RWPE2 (cell line): ENCODE measurements at regions not wholly inside any gene's neighbourhood (a gene's known extent, or its start where the extent isn't known, plus 50 kb on each side); places are given as distances from the start of the nearest gene placed in this dataset.

Experiments used
- ATAC-seq: fragments of 200-7000 bp; cut with Tn5 transposase; 3 replicates; pipeline ENCODE4 v1.9.1; 2021; ENCODE audit warnings: low read depth
- DNase-seq: peaks from one replicate; pipeline ENCODE4 v3.0.0-alpha.2; 2020; ENCODE audit warnings: low spot score
- H3K27ac ChIP-seq: fragments of 450-650 bp; 2 replicates; pipeline ENCODE4 v1.5.1; 2017; ENCODE audit warnings: mild to moderate bottlenecking; ENCODE audit not compliant: poor library complexity, severe bottlenecking
- H3K27me3 ChIP-seq: fragments of 250-450 bp; sonication (Bioruptor Pico); 2 replicates; pipeline ENCODE4 v1.5.1; 2021; ENCODE audit warnings: mild to moderate bottlenecking, moderate library complexity; ENCODE audit not compliant: insufficient read depth, poor library complexity, severe bottlenecking
- H3K36me3 ChIP-seq: fragments of 250-450 bp; sonication (Bioruptor Pico); 2 replicates; pipeline ENCODE4 v1.5.1; 2020; ENCODE audit warnings: low read depth, mild to moderate bottlenecking, moderate library complexity
- H3K4me1 ChIP-seq: fragments of 250-450 bp; sonication (Bioruptor Pico); 2 replicates; pipeline ENCODE4 v1.5.1; 2021; ENCODE audit warnings: mild to moderate bottlenecking, moderate library complexity; ENCODE audit not compliant: insufficient read depth, poor library complexity, severe bottlenecking
- H3K4me3 ChIP-seq: fragments of 250-450 bp; sonication (Bioruptor Pico); 2 replicates; pipeline ENCODE4 v1.5.1; 2021; ENCODE audit warnings: mild to moderate bottlenecking, moderate library complexity; ENCODE audit not compliant: severe bottlenecking
- H3K9me3 ChIP-seq: fragments of 250-450 bp; sonication (Bioruptor Pico); 2 replicates; pipeline ENCODE4 v1.5.1; 2021; ENCODE audit warnings: mild to moderate bottlenecking, moderate library complexity; ENCODE audit not compliant: severe bottlenecking
- CTCF ChIP-seq: fragments of 450-650 bp; IDR thresholded peaks from one replicate; pipeline ENCODE4 v1.5.1; 2017; ENCODE audit warnings: mild to moderate bottlenecking, moderate library complexity; ENCODE audit not compliant: poor library complexity, severe bottlenecking

- TF ChIP-seq CTCF = no peak
- Histone ChIP-seq H3K27ac (no peak overlapping the region), H3K4me3 (no peak overlapping the region), H3K27me3 (no peaks in the 10 kb centered on the region), H3K36me3 (no peaks in the 10 kb centered on the region), H3K9me3 (peaks cover 3% of the 10 kb centered on the region), H3K4me1 (no peaks in the 10 kb centered on the region)
- ATAC-seq (no peak), DNase-seq (no peak)
These were observed 716.1 kb downstream of the QKI start for GRCh38 chr6:164130585-164130984.

- Histone ChIP-seq H3K27me3 (no peaks in the 10 kb centered on the region), H3K36me3 (no peaks in the 10 kb centered on the region), H3K9me3 (peaks cover 3% of the 10 kb centered on the region), H3K27ac (no peak overlapping the region), H3K4me3 (no peak overlapping the region), H3K4me1 (no peaks in the 10 kb centered on the region)
- ATAC-seq (no peak), DNase-seq (no peak)
- TF ChIP-seq CTCF = no peak
These were observed 715.6 kb downstream of the QKI start for GRCh38 chr6:164130151-164130550.

GRCh38 chr6:164129218-164129617, 714.7 kb downstream of the QKI start:
- Histone ChIP-seq H3K27me3 (no peaks in the 10 kb centered on the region), H3K27ac (no peak overlapping the region), H3K4me3 (no peak overlapping the region), H3K36me3 (no peaks in the 10 kb centered on the region), H3K9me3 (peaks cover 3% of the 10 kb centered on the region), H3K4me1 (no peaks in the 10 kb centered on the region)
- ATAC-seq (no peak), DNase-seq (no peak)
- TF ChIP-seq CTCF = no peak

GRCh38 chr6:164128101-164128500, 713.6 kb downstream of the QKI start:
- DNase-seq (no peak), ATAC-seq (no peak)
- Histone ChIP-seq H3K4me3 (no peak overlapping the region), H3K4me1 (no peaks in the 10 kb centered on the region), H3K27ac (no peak overlapping the region), H3K36me3 (no peaks in the 10 kb centered on the region), H3K27me3 (no peaks in the 10 kb centered on the region), H3K9me3 (peaks cover 3% of the 10 kb centered on the region)
- no peak for TF ChIP-seq CTCF

GRCh38 chr6:164124986-164125385, 710.5 kb downstream of the QKI start:
- peaks cover 3% of the 10 kb centered on the region for H3K9me3 ChIP-seq
- no peak for TF ChIP-seq CTCF
- H3K36me3 ChIP-seq = no peaks in the 10 kb centered on the region
- H3K4me3 ChIP-seq = no peak overlapping the region
- H3K27ac ChIP-seq = no peak overlapping the region
- DNase-seq (no peak), ATAC-seq (no peak)
- H3K4me1 ChIP-seq = no peaks in the 10 kb centered on the region
- no peaks in the 10 kb centered on the region for H3K27me3 ChIP-seq
